ENCODE measurements at regions not wholly inside any gene's neighbourhood (a gene's known extent, or its start where the extent isn't known, plus 50 kb on each side); places are given as distances from the start of the nearest gene placed in this dataset.
"Not testable (repeated sequence)": the region's sequence is repeated elsewhere in the genome, so short reads cannot be mapped to it uniquely, and the experiment has no call there.

- DNase-seq (ENCODE audit: low read depth, low spot score): no peak
- Mint-ChIP-seq H3K4me3 (no peak overlapping the region), H3K4me1 (peaks cover 11% of the 10 kb centered on the region), H3K27ac (ENCODE audit: unreplicated experiment) (no peak overlapping the region), H3K36me3 (ENCODE audit: low read depth) (peaks cover 40% of the 10 kb centered on the region), H3K27me3 (ENCODE audit: low read depth) (no peaks in the 10 kb centered on the region), H3K9me3 (peaks cover 12% of the 10 kb centered on the region)
- no peak for TF ChIP-seq CTCF (conservative IDR thresholded peaks at IDR 0.05)
Measured at GRCh38 chr9:85863875-85864274, 77.1 kb upstream of the NAA35 start.

GRCh38 chr9:85871008-85871407 is 69.9 kb upstream of the NAA35 start:
- H3K9me3 Mint-ChIP-seq: peaks cover 3% of the 10 kb centered on the region

GRCh38 chr9:85871683-85872082 is 69.3 kb upstream of the NAA35 start:
- H3K4me1 Mint-ChIP-seq: peaks cover 12% of the 10 kb centered on the region
- H3K36me3 Mint-ChIP-seq (ENCODE audit: low read depth); H3K27me3 Mint-ChIP-seq (ENCODE audit: low read depth); H3K4me3 Mint-ChIP-seq; H3K9me3 Mint-ChIP-seq; DNase-seq (ENCODE audit: low read depth, low spot score); H3K27ac Mint-ChIP-seq (ENCODE audit: unreplicated experiment): not testable (repeated sequence)

More at GRCh38 chr9:85871008-85871407, 69.9 kb upstream of the NAA35 start:
- H3K36me3 Mint-ChIP-seq (ENCODE audit: low read depth): peaks cover 8% of the 10 kb centered on the region
- no peak for TF ChIP-seq CTCF (conservative IDR thresholded peaks at IDR 0.05)
- peaks cover 12% of the 10 kb centered on the region for H3K4me1 Mint-ChIP-seq
- no peak overlapping the region for H3K27ac Mint-ChIP-seq (ENCODE audit: unreplicated experiment)
- H3K27me3 Mint-ChIP-seq (ENCODE audit: low read depth): no peaks in the 10 kb centered on the region
- no peak for DNase-seq (ENCODE audit: low read depth, low spot score)
- no peak overlapping the region for H3K4me3 Mint-ChIP-seq

- H3K9me3 Mint-ChIP-seq: no peaks in the 10 kb centered on the region
- H3K27ac Mint-ChIP-seq (ENCODE audit: unreplicated experiment): peak overlapping the region; percentile 1
- peaks cover 12% of the 10 kb centered on the region for H3K4me1 Mint-ChIP-seq
- DNase-seq (ENCODE audit: low read depth, low spot score): no peak
- peaks cover 4% of the 10 kb centered on the region for H3K36me3 Mint-ChIP-seq (ENCODE audit: low read depth)
- H3K27me3 Mint-ChIP-seq (ENCODE audit: low read depth): no peaks in the 10 kb centered on the region
- TF ChIP-seq CTCF (conservative IDR thresholded peaks at IDR 0.05): no peak
- H3K4me3 Mint-ChIP-seq: no peak overlapping the region
Measured at GRCh38 chr9:85872463-85872862, 68.5 kb upstream of the NAA35 start.

- no peaks in the 10 kb centered on the region for H3K27me3 Mint-ChIP-seq (ENCODE audit: low read depth)
- no peak overlapping the region for H3K27ac Mint-ChIP-seq (ENCODE audit: unreplicated experiment)
Measured at GRCh38 chr9:85876628-85877027, 64.3 kb upstream of the NAA35 start.

GRCh38 chr9:85878872-85879597 is 61.9 kb upstream of the NAA35 start:
- not testable (repeated sequence) for H3K27ac Mint-ChIP-seq (ENCODE audit: unreplicated experiment); H3K4me3 Mint-ChIP-seq; DNase-seq (ENCODE audit: low read depth, low spot score); H3K4me1 Mint-ChIP-seq; H3K9me3 Mint-ChIP-seq; H3K27me3 Mint-ChIP-seq (ENCODE audit: low read depth)
- peaks cover 27% of the 10 kb centered on the region for H3K36me3 Mint-ChIP-seq (ENCODE audit: low read depth)

More at GRCh38 chr9:85876628-85877027, 64.3 kb upstream of the NAA35 start:
- DNase-seq (ENCODE audit: low read depth, low spot score): no peak
- Mint-ChIP-seq H3K4me3 (no peak overlapping the region), H3K36me3 (ENCODE audit: low read depth) (peaks cover 11% of the 10 kb centered on the region), H3K4me1 (peaks cover 12% of the 10 kb centered on the region), H3K9me3 (no peaks in the 10 kb centered on the region)
- no peak for TF ChIP-seq CTCF (conservative IDR thresholded peaks at IDR 0.05)

- not testable (repeated sequence) for H3K4me1 Mint-ChIP-seq
Measured at GRCh38 chr9:85880507-85880906, 60.4 kb upstream of the NAA35 start.

More at GRCh38 chr9:85880507-85880906, 60.4 kb upstream of the NAA35 start:
- DNase-seq (ENCODE audit: low read depth, low spot score); H3K9me3 Mint-ChIP-seq; H3K4me3 Mint-ChIP-seq; H3K27me3 Mint-ChIP-seq (ENCODE audit: low read depth): not testable (repeated sequence)
- Mint-ChIP-seq H3K36me3 (ENCODE audit: low read depth) (peaks cover 34% of the 10 kb centered on the region), H3K27ac (ENCODE audit: unreplicated experiment) (peak overlapping the region; percentile 51)

Data from neural crest cell (in vitro differentiated cells).